ENCODE measurements at regions not wholly inside any gene's neighbourhood (a gene's known extent, or its start where the extent isn't known, plus 50 kb on each side); places are given as distances from the start of the nearest gene placed in this dataset.

- Histone ChIP-seq H3K4me1 (ENCODE audit: insufficient read depth, low read length) (no peaks in the 10 kb centered on the region), H3K27me3 (ENCODE audit: insufficient read depth, low read length) (no peaks in the 10 kb centered on the region), H3K9ac (ENCODE audit: low read depth, low read length) (no peak overlapping the region), H3K36me3 (ENCODE audit: insufficient read depth, low read depth, low read length) (no peaks in the 10 kb centered on the region), H3K9me3 (ENCODE audit: insufficient read depth, low read depth, low read length) (no peaks in the 10 kb centered on the region), H3K27ac (ENCODE audit: low read length) (no peak overlapping the region), H3K4me3 (ENCODE audit: low read length) (no peak overlapping the region)
Measured at GRCh38 chr1:70627910-70628309, 216.8 kb downstream of the CTH start.

- Histone ChIP-seq H3K9me3 (ENCODE audit: insufficient read depth, low read depth, low read length) (no peaks in the 10 kb centered on the region), H3K9ac (ENCODE audit: low read depth, low read length) (no peak overlapping the region), H3K27ac (ENCODE audit: low read length) (no peak overlapping the region), H3K27me3 (ENCODE audit: insufficient read depth, low read length) (no peaks in the 10 kb centered on the region), H3K4me1 (ENCODE audit: insufficient read depth, low read length) (no peaks in the 10 kb centered on the region), H3K4me3 (ENCODE audit: low read length) (no peak overlapping the region), H3K36me3 (ENCODE audit: insufficient read depth, low read depth, low read length) (no peaks in the 10 kb centered on the region)
Measured at GRCh38 chr1:70628973-70629372, 217.9 kb downstream of the CTH start.

GRCh38 chr1:70633004-70633403 lies 221.9 kb downstream of the CTH start:
- no peaks in the 10 kb centered on the region for H3K36me3 ChIP-seq (ENCODE audit: insufficient read depth, low read depth, low read length)
- H3K27me3 ChIP-seq (ENCODE audit: insufficient read depth, low read length) = no peaks in the 10 kb centered on the region
- no peak overlapping the region for H3K27ac ChIP-seq (ENCODE audit: low read length)
- no peaks in the 10 kb centered on the region for H3K4me1 ChIP-seq (ENCODE audit: insufficient read depth, low read length)
- H3K9ac ChIP-seq (ENCODE audit: low read depth, low read length) = no peak overlapping the region
- no peak overlapping the region for H3K4me3 ChIP-seq (ENCODE audit: low read length)
- H3K9me3 ChIP-seq (ENCODE audit: insufficient read depth, low read depth, low read length) = no peaks in the 10 kb centered on the region

- H3K4me3 ChIP-seq (ENCODE audit: low read length) = no peak overlapping the region
- no peaks in the 10 kb centered on the region for H3K9me3 ChIP-seq (ENCODE audit: insufficient read depth, low read depth, low read length)
- no peak overlapping the region for H3K9ac ChIP-seq (ENCODE audit: low read depth, low read length)
- H3K27me3 ChIP-seq (ENCODE audit: insufficient read depth, low read length) = no peaks in the 10 kb centered on the region
- H3K4me1 ChIP-seq (ENCODE audit: insufficient read depth, low read length) = no peaks in the 10 kb centered on the region
- H3K36me3 ChIP-seq (ENCODE audit: insufficient read depth, low read depth, low read length) = no peaks in the 10 kb centered on the region
- no peak overlapping the region for H3K27ac ChIP-seq (ENCODE audit: low read length)
Measured at GRCh38 chr1:70635868-70636267, 224.8 kb downstream of the CTH start.

- Histone ChIP-seq H3K9ac (ENCODE audit: low read depth, low read length) (no peak overlapping the region), H3K27me3 (ENCODE audit: insufficient read depth, low read length) (no peaks in the 10 kb centered on the region), H3K4me3 (ENCODE audit: low read length) (no peak overlapping the region), H3K36me3 (ENCODE audit: insufficient read depth, low read depth, low read length) (no peaks in the 10 kb centered on the region), H3K27ac (ENCODE audit: low read length) (no peak overlapping the region), H3K4me1 (ENCODE audit: insufficient read depth, low read length) (no peaks in the 10 kb centered on the region), H3K9me3 (ENCODE audit: insufficient read depth, low read depth, low read length) (no peaks in the 10 kb centered on the region)
Measured at GRCh38 chr1:70641868-70642267, 230.8 kb downstream of the CTH start.

GRCh38 chr1:70656361-70656760 lies 245.3 kb downstream of the CTH start:
- no peaks in the 10 kb centered on the region for H3K9me3 ChIP-seq (ENCODE audit: insufficient read depth, low read depth, low read length)

GRCh38 chr1:70659891-70660290 lies 248.8 kb downstream of the CTH start:
- H3K9me3 ChIP-seq (ENCODE audit: insufficient read depth, low read depth, low read length) = no peaks in the 10 kb centered on the region
- no peaks in the 10 kb centered on the region for H3K4me1 ChIP-seq (ENCODE audit: insufficient read depth, low read length)
- no peak overlapping the region for H3K27ac ChIP-seq (ENCODE audit: low read length)
- H3K27me3 ChIP-seq (ENCODE audit: insufficient read depth, low read length) = no peaks in the 10 kb centered on the region
- no peak overlapping the region for H3K9ac ChIP-seq (ENCODE audit: low read depth, low read length)
- no peaks in the 10 kb centered on the region for H3K36me3 ChIP-seq (ENCODE audit: insufficient read depth, low read depth, low read length)
- H3K4me3 ChIP-seq (ENCODE audit: low read length) = no peak overlapping the region

More at GRCh38 chr1:70656361-70656760, 245.3 kb downstream of the CTH start:
- no peak overlapping the region for H3K4me3 ChIP-seq (ENCODE audit: low read length)
- no peak overlapping the region for H3K27ac ChIP-seq (ENCODE audit: low read length)
- H3K36me3 ChIP-seq (ENCODE audit: insufficient read depth, low read depth, low read length) = no peaks in the 10 kb centered on the region
- H3K27me3 ChIP-seq (ENCODE audit: insufficient read depth, low read length) = no peaks in the 10 kb centered on the region
- H3K4me1 ChIP-seq (ENCODE audit: insufficient read depth, low read length) = no peaks in the 10 kb centered on the region
- no peak overlapping the region for H3K9ac ChIP-seq (ENCODE audit: low read depth, low read length)

GRCh38 chr1:70666381-70667140 lies 255.5 kb downstream of the CTH start:
- H3K9me3 ChIP-seq (ENCODE audit: insufficient read depth, low read depth, low read length) = no peaks in the 10 kb centered on the region
- no peaks in the 10 kb centered on the region for H3K4me1 ChIP-seq (ENCODE audit: insufficient read depth, low read length)
- H3K9ac ChIP-seq (ENCODE audit: low read depth, low read length) = no peak overlapping the region
- H3K4me3 ChIP-seq (ENCODE audit: low read length) = no peak overlapping the region
- no peaks in the 10 kb centered on the region for H3K27me3 ChIP-seq (ENCODE audit: insufficient read depth, low read length)
- no peaks in the 10 kb centered on the region for H3K36me3 ChIP-seq (ENCODE audit: insufficient read depth, low read depth, low read length)
- H3K27ac ChIP-seq (ENCODE audit: low read length) = no peak overlapping the region

- Histone ChIP-seq H3K9me3 (ENCODE audit: insufficient read depth, low read depth, low read length) (no peaks in the 10 kb centered on the region), H3K27me3 (ENCODE audit: insufficient read depth, low read length) (no peaks in the 10 kb centered on the region), H3K27ac (ENCODE audit: low read length) (no peak overlapping the region), H3K4me1 (ENCODE audit: insufficient read depth, low read length) (no peaks in the 10 kb centered on the region), H3K4me3 (ENCODE audit: low read length) (no peak overlapping the region), H3K36me3 (ENCODE audit: insufficient read depth, low read depth, low read length) (no peaks in the 10 kb centered on the region), H3K9ac (ENCODE audit: low read depth, low read length) (no peak overlapping the region)
Measured at GRCh38 chr1:70667494-70668170, 256.6 kb downstream of the CTH start.

- H3K9ac ChIP-seq (ENCODE audit: low read depth, low read length) = no peak overlapping the region
- no peaks in the 10 kb centered on the region for H3K36me3 ChIP-seq (ENCODE audit: insufficient read depth, low read depth, low read length)
- no peak overlapping the region for H3K27ac ChIP-seq (ENCODE audit: low read length)
- peaks cover 11% of the 10 kb centered on the region; the same call in 1 of the 2 replicates for H3K4me1 ChIP-seq (ENCODE audit: insufficient read depth, low read length)
- no peak overlapping the region for H3K4me3 ChIP-seq (ENCODE audit: low read length)
- no peaks in the 10 kb centered on the region for H3K9me3 ChIP-seq (ENCODE audit: insufficient read depth, low read depth, low read length)
- no peaks in the 10 kb centered on the region for H3K27me3 ChIP-seq (ENCODE audit: insufficient read depth, low read length)
Measured at GRCh38 chr1:70671006-70671405, 259.9 kb downstream of the CTH start.

GRCh38 chr1:70672442-70672888 lies 261.4 kb downstream of the CTH start:
- H3K27ac ChIP-seq (ENCODE audit: low read length) = no peak overlapping the region
- no peak overlapping the region for H3K4me3 ChIP-seq (ENCODE audit: low read length)
- H3K27me3 ChIP-seq (ENCODE audit: insufficient read depth, low read length) = no peaks in the 10 kb centered on the region
- no peak overlapping the region for H3K9ac ChIP-seq (ENCODE audit: low read depth, low read length)
- peaks cover 13% of the 10 kb centered on the region; the same call in 1 of the 2 replicates for H3K4me1 ChIP-seq (ENCODE audit: insufficient read depth, low read length)
- H3K9me3 ChIP-seq (ENCODE audit: insufficient read depth, low read depth, low read length) = no peaks in the 10 kb centered on the region
- H3K36me3 ChIP-seq (ENCODE audit: insufficient read depth, low read depth, low read length) = no peaks in the 10 kb centered on the region
